Fibroblast of villous mesenchyme (primary cell): ENCODE measurements at regions not wholly inside any gene's neighbourhood (a gene's known extent, or its start where the extent isn't known, plus 50 kb on each side); places are given as distances from the start of the nearest gene placed in this dataset.

ENCODE experiments used
- DNase-seq: peaks from one replicate; pipeline ENCODE4 v3.0.0-alpha.2; 2010; ENCODE audit warnings: low read depth
- H3K4me3 ChIP-seq: 2 replicates; pipeline ENCODE4 v1.5.1; 2011; ENCODE audit warnings: low read depth, mild to moderate bottlenecking, low read length
- CTCF ChIP-seq: IDR thresholded peaks from 2 replicates; pipeline ENCODE4 v1.5.1; 2012; ENCODE audit warnings: low read depth, mild to moderate bottlenecking, low read length; ENCODE audit not compliant: insufficient read depth

- no peak for TF ChIP-seq CTCF
- no peak for DNase-seq
- H3K4me3 ChIP-seq = no peak overlapping the region
Measured at GRCh38 chr6:875012-875411, 182.1 kb upstream of the EXOC2 start.

- TF ChIP-seq CTCF = no peak
- no peak overlapping the region for H3K4me3 ChIP-seq
- DNase-seq = no peak
Measured at GRCh38 chr6:872570-873125, 179.7 kb upstream of the EXOC2 start.

- DNase-seq = no peak
- H3K4me3 ChIP-seq = no peak overlapping the region
- TF ChIP-seq CTCF = no peak
Measured at GRCh38 chr6:871503-871902, 178.6 kb upstream of the EXOC2 start.

- H3K4me3 ChIP-seq = no peak overlapping the region
- DNase-seq = no peak
- TF ChIP-seq CTCF = no peak
Measured at GRCh38 chr6:870096-870495, 177.2 kb upstream of the EXOC2 start.

GRCh38 chr6:868201-868600, 175.3 kb upstream of the EXOC2 start:
- no peak for DNase-seq
- H3K4me3 ChIP-seq = no peak overlapping the region
- TF ChIP-seq CTCF = no peak

- DNase-seq = no peak
- H3K4me3 ChIP-seq = no peak overlapping the region
- no peak for TF ChIP-seq CTCF
Measured at GRCh38 chr6:867378-867777, 174.4 kb upstream of the EXOC2 start.

GRCh38 chr6:866316-866715, 173.4 kb upstream of the EXOC2 start:
- H3K4me3 ChIP-seq = no peak overlapping the region

More at GRCh38 chr6:866316-866715, 173.4 kb upstream of the EXOC2 start:
- DNase-seq = no peak
- no peak for TF ChIP-seq CTCF
